HCT116 (cell line): ENCODE measurements at regions not wholly inside any gene's neighbourhood (a gene's known extent, or its start where the extent isn't known, plus 50 kb on each side); places are given as distances from the start of the nearest gene placed in this dataset.
"Not testable (repeated sequence)": the region's sequence is repeated elsewhere in the genome, so short reads cannot be mapped to it uniquely, and the experiment has no call there.

ENCODE experiments used
- EGR1 ChIP-seq: IDR thresholded peaks from 2 replicates; pipeline ENCODE4 v1.6.1; 2012; ENCODE audit warnings: low read depth
- POLR2AphosphoS5 ChIP-seq: IDR thresholded peaks from 2 replicates; pipeline ENCODE4 v1.6.1; 2011; ENCODE audit warnings: mild to moderate bottlenecking, low read depth, low read length, moderate library complexity
- RAD21 ChIP-seq: IDR thresholded peaks from 2 replicates; pipeline ENCODE4 v1.6.1; 2012; ENCODE audit warnings: low read depth, mild to moderate bottlenecking
- SRF ChIP-seq: IDR thresholded peaks from 2 replicates; pipeline ENCODE4 v1.6.1; 2012; ENCODE audit warnings: low read depth
- TF ChIP-seq, protein P1 (sequence below), 3 experiments: fragments of 200-600 bp in 1 of 3; sonication (generic) in 1 of 3; IDR thresholded peaks in 2 of 3; conservative IDR thresholded peaks in 1 of 3; 2 replicates each; pipeline ENCODE4 v1.5.1; 2012 to 2017; ENCODE audit warnings: low read depth in 2 of 3, low read length in 2 of 3, antibody characterized with exemption in 1 of 3, borderline replicate concordance in 1 of 3, control low read depth in 1 of 3, mild to moderate bottlenecking in 1 of 3, mixed read lengths in 1 of 3, mixed run types in 1 of 3, moderate library complexity in 1 of 3; ENCODE audit not compliant: insufficient read depth in 1 of 3
- TF ChIP-seq, protein P2 (sequence below): IDR thresholded peaks from 2 replicates; pipeline ENCODE4 v1.6.1; 2012

DNA sequence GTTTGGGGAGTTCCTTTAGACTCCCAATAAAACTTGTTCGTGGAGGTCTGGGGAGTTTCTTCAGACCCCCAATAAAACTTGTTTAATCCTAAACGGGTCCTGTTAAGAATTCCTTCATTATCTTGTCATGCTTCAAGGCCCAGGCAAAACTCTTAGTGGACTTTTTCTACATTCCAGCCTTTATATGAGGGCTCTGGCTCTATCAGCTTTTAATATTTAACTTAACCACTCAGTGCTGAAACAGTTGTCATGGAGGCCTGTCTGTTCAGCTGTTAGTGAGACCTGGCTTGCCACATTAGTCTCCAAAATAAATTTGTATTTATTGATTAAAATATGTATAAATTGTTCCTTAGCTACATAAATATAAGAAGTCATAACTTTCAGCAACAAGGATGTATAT, 1385.1 kb downstream of the REEP3 start:
- not testable (repeated sequence) for TF ChIP-seq SRF, EGR1, POLR2AphosphoS5, RAD21
- TF ChIP-seq, protein P1, sequence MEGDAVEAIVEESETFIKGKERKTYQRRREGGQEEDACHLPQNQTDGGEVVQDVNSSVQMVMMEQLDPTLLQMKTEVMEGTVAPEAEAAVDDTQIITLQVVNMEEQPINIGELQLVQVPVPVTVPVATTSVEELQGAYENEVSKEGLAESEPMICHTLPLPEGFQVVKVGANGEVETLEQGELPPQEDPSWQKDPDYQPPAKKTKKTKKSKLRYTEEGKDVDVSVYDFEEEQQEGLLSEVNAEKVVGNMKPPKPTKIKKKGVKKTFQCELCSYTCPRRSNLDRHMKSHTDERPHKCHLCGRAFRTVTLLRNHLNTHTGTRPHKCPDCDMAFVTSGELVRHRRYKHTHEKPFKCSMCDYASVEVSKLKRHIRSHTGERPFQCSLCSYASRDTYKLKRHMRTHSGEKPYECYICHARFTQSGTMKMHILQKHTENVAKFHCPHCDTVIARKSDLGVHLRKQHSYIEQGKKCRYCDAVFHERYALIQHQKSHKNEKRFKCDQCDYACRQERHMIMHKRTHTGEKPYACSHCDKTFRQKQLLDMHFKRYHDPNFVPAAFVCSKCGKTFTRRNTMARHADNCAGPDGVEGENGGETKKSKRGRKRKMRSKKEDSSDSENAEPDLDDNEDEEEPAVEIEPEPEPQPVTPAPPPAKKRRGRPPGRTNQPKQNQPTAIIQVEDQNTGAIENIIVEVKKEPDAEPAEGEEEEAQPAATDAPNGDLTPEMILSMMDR (IDR thresholded peaks at IDR 0.05 in 2 of 3, conservative IDR thresholded peaks at IDR 0.05 in 1 of 3; ENCODE audit: borderline replicate concordance in 1 of 3, insufficient read depth in 1 of 3, low read depth in 2 of 3, low read length in 2 of 3) = not testable (repeated sequence)
- TF ChIP-seq, protein P2, sequence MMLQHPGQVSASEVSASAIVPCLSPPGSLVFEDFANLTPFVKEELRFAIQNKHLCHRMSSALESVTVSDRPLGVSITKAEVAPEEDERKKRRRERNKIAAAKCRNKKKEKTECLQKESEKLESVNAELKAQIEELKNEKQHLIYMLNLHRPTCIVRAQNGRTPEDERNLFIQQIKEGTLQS = not testable (repeated sequence)
